SK-N-MC (cell line): ENCODE measurements at regions not wholly inside any gene's neighbourhood (a gene's known extent, or its start where the extent isn't known, plus 50 kb on each side); places are given as distances from the start of the nearest gene placed in this dataset.

ENCODE experiments used
- DNase-seq: peaks from one replicate; pipeline ENCODE4 v3.0.0-alpha.2; 2011; ENCODE audit warnings: low read depth, low spot score
- H3K27ac ChIP-seq: fragments of 200-600 bp; sonication (generic); 2 replicates; pipeline ENCODE4 v1.5.1; 2016; ENCODE audit warnings: mixed run types
- H3K36me3 ChIP-seq: fragments of 200-600 bp; sonication (generic); 2 replicates; pipeline ENCODE4 v1.6.1; 2017; ENCODE audit warnings: antibody characterized with exemption, low read length, mixed read lengths; ENCODE audit not compliant: insufficient read depth
- H3K4me3 ChIP-seq: fragments of 200-600 bp; sonication (generic); 2 replicates; pipeline ENCODE4 v1.5.1; 2016
- H3K9ac ChIP-seq: fragments of 200-600 bp; sonication (generic); 2 replicates; pipeline ENCODE4 v1.8.0; 2017; ENCODE audit warnings: mixed run types, mixed read lengths; ENCODE audit not compliant: insufficient read length
- H3K9me3 ChIP-seq: fragments of 200-600 bp; sonication (generic); 2 replicates; pipeline ENCODE4 v1.6.1; 2017; ENCODE audit warnings: low read depth, mild to moderate bottlenecking, antibody characterized with exemption, low read length, moderate library complexity, mixed read lengths
- EZH2 ChIP-seq: fragments of 200-600 bp; sonication (generic); IDR thresholded peaks from one replicate; pipeline ENCODE4 v1.6.1; 2017; ENCODE audit warnings: antibody characterized with exemption
- FOXP2 ChIP-seq: optimal IDR thresholded peaks from 2 replicates; pipeline ENCODE3; 2011; ENCODE audit warnings: mild to moderate bottlenecking, moderate library complexity; ENCODE audit not compliant: insufficient read depth; ENCODE audit errors: extremely low read length, control extremely low read depth
- POLR2AphosphoS5 ChIP-seq: IDR thresholded peaks from 2 replicates; pipeline ENCODE4 v1.6.1; 2012; ENCODE audit warnings: mild to moderate bottlenecking, low read depth, low read length, borderline replicate concordance

- Histone ChIP-seq H3K4me3 (no peak overlapping the region), H3K9ac (no peak overlapping the region), H3K36me3 (no peaks in the 10 kb centered on the region), H3K9me3 (no peaks in the 10 kb centered on the region), H3K27ac (no peak overlapping the region; the same call in 1 of the 2 replicates)
- no peak for TF ChIP-seq POLR2AphosphoS5
- no peak for TF ChIP-seq FOXP2
- no peak for TF ChIP-seq EZH2
- no peak for DNase-seq
Measured at GRCh38 chr1:93013145-93014065, 52.1 kb upstream of the DIPK1A start.

- no peaks in the 10 kb centered on the region for H3K9me3 ChIP-seq
- no peak for DNase-seq
- H3K27ac ChIP-seq: no peak overlapping the region
- no peaks in the 10 kb centered on the region for H3K36me3 ChIP-seq
- H3K4me3 ChIP-seq: no peak overlapping the region
- no peak for TF ChIP-seq FOXP2
- TF ChIP-seq EZH2: no peak
- no peak for TF ChIP-seq POLR2AphosphoS5
- no peak overlapping the region for H3K9ac ChIP-seq
Measured at GRCh38 chr1:93014168-93014567, 52.9 kb upstream of the DIPK1A start.

GRCh38 chr1:93015590-93015989, 54.3 kb upstream of the DIPK1A start:
- no peak for DNase-seq

GRCh38 chr1:93016171-93016570, 54.9 kb upstream of the DIPK1A start:
- no peak for DNase-seq
- H3K27ac ChIP-seq: no peak overlapping the region

More at GRCh38 chr1:93015590-93015989, 54.3 kb upstream of the DIPK1A start:
- H3K9ac ChIP-seq: no peak overlapping the region
- no peaks in the 10 kb centered on the region for H3K36me3 ChIP-seq
- H3K9me3 ChIP-seq: no peaks in the 10 kb centered on the region
- no peak overlapping the region for H3K27ac ChIP-seq
- no peak for TF ChIP-seq POLR2AphosphoS5
- TF ChIP-seq EZH2: no peak
- no peak for TF ChIP-seq FOXP2
- peak overlapping the region; percentile 5; the same call in 1 of the 2 replicates for H3K4me3 ChIP-seq

GRCh38 chr1:93021539-93022134, 57.4 kb upstream of the MTF2 start:
- H3K36me3 ChIP-seq: no peaks in the 10 kb centered on the region
- H3K27ac ChIP-seq: no peak overlapping the region
- H3K4me3 ChIP-seq: no peak overlapping the region
- H3K9ac ChIP-seq: no peak overlapping the region
- TF ChIP-seq POLR2AphosphoS5 (no peak), EZH2 (no peak), FOXP2 (no peak)
- DNase-seq: no peak
- H3K9me3 ChIP-seq: no peaks in the 10 kb centered on the region

More at GRCh38 chr1:93016171-93016570, 54.9 kb upstream of the DIPK1A start:
- Histone ChIP-seq H3K4me3 (no peak overlapping the region), H3K9ac (no peak overlapping the region), H3K36me3 (no peaks in the 10 kb centered on the region), H3K9me3 (no peaks in the 10 kb centered on the region)
- TF ChIP-seq POLR2AphosphoS5: no peak

- Histone ChIP-seq H3K36me3 (no peaks in the 10 kb centered on the region), H3K4me3 (no peak overlapping the region), H3K9ac (no peak overlapping the region), H3K27ac (no peak overlapping the region), H3K9me3 (no peaks in the 10 kb centered on the region)
- no peak for DNase-seq
- no peak for TF ChIP-seq POLR2AphosphoS5
- TF ChIP-seq FOXP2: no peak
- no peak for TF ChIP-seq EZH2
Measured at GRCh38 chr1:93022580-93022979, 56.5 kb upstream of the MTF2 start.

- Histone ChIP-seq H3K9me3 (no peaks in the 10 kb centered on the region), H3K36me3 (no peaks in the 10 kb centered on the region), H3K27ac (no peak overlapping the region), H3K9ac (no peak overlapping the region), H3K4me3 (no peak overlapping the region)
- TF ChIP-seq FOXP2 (no peak), POLR2AphosphoS5 (no peak), EZH2 (no peak)
- DNase-seq: no peak
Measured at GRCh38 chr1:93023281-93023680, 55.8 kb upstream of the MTF2 start.

- H3K9me3 ChIP-seq: no peaks in the 10 kb centered on the region
- no peak for DNase-seq
- TF ChIP-seq EZH2: no peak
- no peak overlapping the region for H3K27ac ChIP-seq
- no peak overlapping the region for H3K9ac ChIP-seq
- H3K4me3 ChIP-seq: no peak overlapping the region
- H3K36me3 ChIP-seq: no peaks in the 10 kb centered on the region
Measured at GRCh38 chr1:93025572-93025971, 53.5 kb upstream of the MTF2 start.
